H9 (cell line): ENCODE measurements at regions not wholly inside any gene's neighbourhood (a gene's known extent, or its start where the extent isn't known, plus 50 kb on each side); places are given as distances from the start of the nearest gene placed in this dataset.
A peak's percentile ranks its signal among the peaks of the same experiment; 100 is the strongest.

Experiments
- DNase-seq: peaks from one replicate; pipeline ENCODE4 v3.0.0-alpha.2; 2017
- H2AFZ ChIP-seq: one replicate; pipeline ENCODE4 v1.6.1; 2013; ENCODE audit warnings: mild to moderate bottlenecking, low read length, control low read depth, moderate library complexity
- H2AK5ac ChIP-seq: 2 replicates; pipeline ENCODE4 v1.6.1; 2013; ENCODE audit warnings: low read length, control low read depth, mixed read lengths; ENCODE audit not compliant: insufficient read length
- H2BK120ac ChIP-seq: one replicate; pipeline ENCODE4 v1.6.1; 2013; ENCODE audit warnings: low read depth, mild to moderate bottlenecking, low read length, control low read depth, inconsistent platforms; ENCODE audit not compliant: poor library complexity, severe bottlenecking
- H2BK12ac ChIP-seq: 2 replicates; pipeline ENCODE4 v1.6.1; 2013; ENCODE audit warnings: low read length, control low read depth, mixed read lengths, low read depth; ENCODE audit not compliant: insufficient read length
- H2BK15ac ChIP-seq: 2 replicates; pipeline ENCODE4 v1.6.1; 2013; ENCODE audit warnings: low read depth, low read length, control low read depth
- H2BK20ac ChIP-seq: one replicate; pipeline ENCODE4 v1.6.1; 2013; ENCODE audit warnings: low read depth, mild to moderate bottlenecking, low read length, control low read depth, inconsistent platforms; ENCODE audit not compliant: poor library complexity, severe bottlenecking
- H2BK5ac ChIP-seq: 2 replicates; pipeline ENCODE4 v1.6.1; 2013; ENCODE audit warnings: low read length, control low read depth, mixed read lengths; ENCODE audit not compliant: insufficient read length
- H3K14ac ChIP-seq: 2 replicates; pipeline ENCODE4 v1.6.1; 2013; ENCODE audit warnings: low read length, control low read depth; ENCODE audit not compliant: insufficient read depth
- H3K18ac ChIP-seq: 2 replicates; pipeline ENCODE4 v1.6.1; 2013; ENCODE audit warnings: low read depth, mild to moderate bottlenecking, mixed read lengths, low read length, control low read depth; ENCODE audit not compliant: insufficient read length
- H3K23ac ChIP-seq: 2 replicates; pipeline ENCODE4 v1.6.1; 2013; ENCODE audit warnings: low read length, control low read depth, mixed read lengths, low read depth; ENCODE audit not compliant: insufficient read length
- H3K23me2 ChIP-seq: 2 replicates; pipeline ENCODE4 v1.6.1; 2013; ENCODE audit warnings: low read depth, mild to moderate bottlenecking, mixed read lengths, low read length, control low read depth; ENCODE audit not compliant: insufficient read length, poor library complexity, severe bottlenecking
- H3K27ac ChIP-seq: 2 replicates; pipeline ENCODE4 v1.5.1; 2013; ENCODE audit warnings: low read length, control low read depth, mixed read lengths, low read depth; ENCODE audit not compliant: insufficient read length
- H3K27me3 ChIP-seq: 2 replicates; pipeline ENCODE4 v1.6.1; 2013; ENCODE audit warnings: low read length, control low read depth, inconsistent platforms; ENCODE audit not compliant: insufficient read depth
- H3K4ac ChIP-seq: 2 replicates; pipeline ENCODE4 v1.6.1; 2013; ENCODE audit warnings: low read depth, mild to moderate bottlenecking, control low read depth, inconsistent platforms, low read length, moderate library complexity
- H3K4me1 ChIP-seq: 2 replicates; pipeline ENCODE4 v1.6.1; 2013; ENCODE audit warnings: low read length, control low read depth, inconsistent platforms; ENCODE audit not compliant: insufficient read depth
- H3K4me2 ChIP-seq: 2 replicates; pipeline ENCODE4 v1.6.1; 2013; ENCODE audit warnings: low read length, control low read depth, mixed read lengths; ENCODE audit not compliant: insufficient read length, insufficient read depth
- H3K56ac ChIP-seq: 2 replicates; pipeline ENCODE4 v1.6.1; 2013; ENCODE audit warnings: low read depth, mild to moderate bottlenecking, mixed read lengths, low read length, control low read depth; ENCODE audit not compliant: insufficient read length
- H3K79me1 ChIP-seq: 2 replicates; pipeline ENCODE4 v1.6.1; 2013; ENCODE audit warnings: low read depth, mild to moderate bottlenecking, moderate library complexity, low read length, control low read depth, inconsistent platforms; ENCODE audit not compliant: insufficient read depth, poor library complexity, severe bottlenecking
- H3K79me2 ChIP-seq: 2 replicates; pipeline ENCODE4 v1.6.1; 2013; ENCODE audit warnings: low read length, control low read depth, inconsistent platforms; ENCODE audit not compliant: insufficient read depth
- H3K9ac ChIP-seq: 2 replicates; pipeline ENCODE4 v1.6.1; 2013; ENCODE audit warnings: low read length, control low read depth, mixed read lengths; ENCODE audit not compliant: insufficient read length; ENCODE audit errors: extremely low read depth
- H3K9me3 ChIP-seq: one replicate; pipeline ENCODE4 v1.6.1; 2013; ENCODE audit warnings: low read depth, low read length, inconsistent platforms; ENCODE audit not compliant: control insufficient read depth
- H3T11ph ChIP-seq: one replicate; pipeline ENCODE4 v1.6.1; 2013; ENCODE audit warnings: mild to moderate bottlenecking, low read length, control low read depth, inconsistent platforms
- H4K20me1 ChIP-seq: one replicate; pipeline ENCODE4 v1.6.1; 2013; ENCODE audit not compliant: control insufficient read depth, insufficient read length, insufficient read depth
- H4K5ac ChIP-seq: 2 replicates; pipeline ENCODE4 v1.6.1; 2013; ENCODE audit warnings: low read depth, mild to moderate bottlenecking, mixed read lengths, low read length, control low read depth; ENCODE audit not compliant: insufficient read length
- H4K8ac ChIP-seq: replicated peaks from 2 replicates; pipeline ENCODE4 v1.6.1; 2013; ENCODE audit warnings: low read length, control low read depth, mixed read lengths, low read depth; ENCODE audit not compliant: insufficient read length
- H4K91ac ChIP-seq: 2 replicates; pipeline ENCODE4 v1.6.1; 2013; ENCODE audit warnings: low read depth, mild to moderate bottlenecking, moderate library complexity, mixed read lengths, low read length, control low read depth; ENCODE audit not compliant: insufficient read length
- H3K27ac Mint-ChIP-seq, 3 experiments: 2 replicates in 2 of 3; 3 replicates in 1 of 3; pipeline ENCODE4 v1.8.0; 2020 to 2021; ENCODE audit warnings: mixed read lengths in 3 of 3, mild to moderate bottlenecking in 1 of 3, moderate library complexity in 1 of 3
- H3K27me3 Mint-ChIP-seq: 2 replicates; pipeline ENCODE4 v1.8.0; 2021; ENCODE audit warnings: low read depth, mild to moderate bottlenecking, moderate library complexity, mixed read lengths
- H3K36me3 Mint-ChIP-seq, 3 experiments: 2 replicates in 2 of 3; 3 replicates in 1 of 3; pipeline ENCODE4 v1.8.0; 2020 to 2021; ENCODE audit warnings: low read depth in 3 of 3, mixed read lengths in 3 of 3; ENCODE audit not compliant: insufficient read depth in 1 of 3
- H3K4me1 Mint-ChIP-seq, 2 experiments: 2 replicates each; pipeline ENCODE4 v1.8.0; 2020; ENCODE audit warnings: mixed read lengths in 2 of 2
- H3K4me3 Mint-ChIP-seq, 2 experiments: 2 replicates in 1 of 2; 3 replicates in 1 of 2; pipeline ENCODE4 v1.8.0; 2020 to 2021; ENCODE audit warnings: mild to moderate bottlenecking in 2 of 2, mixed read lengths in 2 of 2, moderate library complexity in 1 of 2
- H3K9me3 Mint-ChIP-seq, 2 experiments: 2 replicates in 1 of 2; 3 replicates in 1 of 2; pipeline ENCODE4 v1.8.0; 2020; ENCODE audit warnings: mild to moderate bottlenecking in 2 of 2, mixed read lengths in 2 of 2, moderate library complexity in 1 of 2
- CTCF ChIP-seq: fragments of 200-600 bp; sonication (generic); conservative IDR thresholded peaks from 3 replicates; pipeline ENCODE4 v1.8.0; 2021; ENCODE audit warnings: antibody characterized with exemption, mild to moderate bottlenecking
- WGBS: extraction: QIAGEN DNeasy Blood & Tissue Kit; methylation state at CpG from one replicate; pipeline ENCODE4 v1.1.7; 2013; ENCODE audit warnings: missing lambda C conversion rate, low lambda C conversion rate, mixed read lengths; ENCODE audit not compliant: insufficient read length; ENCODE audit errors: extremely low coverage; 5-methylcytosine and 5-hydroxymethylcytosine counted together

DNA sequence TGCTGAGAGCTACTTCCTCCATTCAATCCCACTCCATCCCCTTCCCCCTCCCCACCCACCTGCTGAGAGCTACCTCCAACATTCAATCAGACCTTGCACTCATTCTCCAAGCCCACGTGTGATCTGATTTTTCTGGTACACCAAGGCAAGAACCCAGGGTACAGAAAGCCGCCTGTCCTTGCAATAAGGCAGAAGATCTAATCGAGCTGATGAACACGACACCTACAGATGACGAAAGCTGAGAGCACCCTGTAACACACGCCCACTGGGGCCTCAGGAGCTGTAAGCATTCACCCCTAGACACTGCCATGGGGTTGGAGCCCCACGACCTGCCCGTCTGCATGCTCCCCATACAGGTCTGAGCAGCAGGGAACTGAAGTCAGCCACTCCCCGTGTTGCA is 58.3 kb downstream of the TRIML1 start:
- Histone ChIP-seq H2BK120ac (no peak overlapping the region), H3K9me3 (no peaks in the 10 kb centered on the region), H3K4ac (no peak overlapping the region), H4K8ac (no peak overlapping the region), H4K5ac (no peak overlapping the region), H3K56ac (no peak overlapping the region), H2BK12ac (no peak overlapping the region), H3K27ac (no peak overlapping the region), H3K23me2 (no peaks in the 10 kb centered on the region), H3K23ac (no peak overlapping the region), H2BK15ac (no peak overlapping the region), H3K14ac (no peak overlapping the region), H3K79me2 (no peaks in the 10 kb centered on the region), H3K4me2 (no peak overlapping the region), H3K27me3 (no peaks in the 10 kb centered on the region), H2BK20ac (no peak overlapping the region), H2AFZ (no peak overlapping the region), H3K79me1 (no peaks in the 10 kb centered on the region), H3K18ac (no peak overlapping the region), H4K91ac (no peak overlapping the region), H4K20me1 (no peaks in the 10 kb centered on the region), H2BK5ac (no peak overlapping the region), H2AK5ac (no peak overlapping the region), H3T11ph (no peak overlapping the region), H3K9ac (no peak overlapping the region), H3K4me1 (peaks cover 2% of the 10 kb centered on the region)
- peaks cover 22 to 27% of the 10 kb centered on the region in 2 experiments for H3K4me1 Mint-ChIP-seq
- peaks cover 0 to 6% (median 2%) of the 10 kb centered on the region in 3 experiments; a peak in 4 of 7 replicates for H3K36me3 Mint-ChIP-seq
- H3K27ac Mint-ChIP-seq: 0 out of 7 replicates have a peak overlapping the region, but pooled peaks of 1 of the 3 experiments have one; percentile 38
- no peaks in the 10 kb centered on the region; the same call in 1 of the 2 replicates for H3K27me3 Mint-ChIP-seq
- H3K9me3 Mint-ChIP-seq: peaks cover 3 to 8% of the 10 kb centered on the region in 2 experiments; a peak in 4 of 5 replicates
- no CpG with 5 or more reads among the region's 9 CpGs for WGBS
- no peak for DNase-seq
- TF ChIP-seq CTCF: no peak
- no peak overlapping the region for H3K4me3 Mint-ChIP-seq
